ENCODE measurements at regions not wholly inside any gene's neighbourhood (a gene's known extent, or its start where the extent isn't known, plus 50 kb on each side); places are given as distances from the start of the nearest gene placed in this dataset.

DNA sequence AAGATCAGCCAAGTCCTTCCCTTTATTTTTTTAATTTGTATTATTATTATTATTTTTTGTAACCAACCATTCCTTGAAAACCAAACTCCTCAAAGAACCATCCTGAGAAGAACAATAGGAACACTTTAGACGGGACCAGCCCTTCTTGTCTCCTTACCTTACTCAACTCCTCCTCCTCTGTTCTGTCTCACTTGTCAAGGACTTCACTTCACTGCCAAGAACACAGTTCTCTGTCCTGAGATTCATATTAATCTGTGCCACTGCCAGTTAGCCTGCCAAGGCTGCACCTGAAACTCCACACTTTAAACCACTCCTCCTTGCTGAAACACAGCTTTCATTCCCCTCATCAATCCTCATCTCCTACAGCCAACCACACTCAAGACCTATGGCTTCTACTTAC is 73.8 kb upstream of the ATP1A1 start:
- no peak for DNase-seq

DNA sequence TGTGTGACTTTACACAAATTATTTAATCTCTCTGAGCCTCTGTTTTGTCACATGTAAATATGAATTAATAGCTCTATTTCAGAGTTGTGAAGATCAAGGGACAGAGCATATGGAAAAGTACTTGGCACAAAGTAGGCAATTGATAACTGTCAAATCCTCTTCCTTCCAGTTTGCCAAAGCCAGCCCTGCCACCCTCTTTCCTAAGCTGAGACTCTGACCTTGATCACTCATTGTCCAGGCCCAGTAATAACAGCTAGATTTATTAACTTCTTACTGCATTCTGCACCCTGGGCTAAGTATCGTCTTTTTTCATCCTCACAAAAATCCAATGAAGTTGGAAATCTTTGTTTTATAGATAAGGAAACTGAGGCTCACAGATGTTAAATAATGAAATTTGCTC is 70.8 kb upstream of the ATP1A1 start:
- DNase-seq = no peak

DNA sequence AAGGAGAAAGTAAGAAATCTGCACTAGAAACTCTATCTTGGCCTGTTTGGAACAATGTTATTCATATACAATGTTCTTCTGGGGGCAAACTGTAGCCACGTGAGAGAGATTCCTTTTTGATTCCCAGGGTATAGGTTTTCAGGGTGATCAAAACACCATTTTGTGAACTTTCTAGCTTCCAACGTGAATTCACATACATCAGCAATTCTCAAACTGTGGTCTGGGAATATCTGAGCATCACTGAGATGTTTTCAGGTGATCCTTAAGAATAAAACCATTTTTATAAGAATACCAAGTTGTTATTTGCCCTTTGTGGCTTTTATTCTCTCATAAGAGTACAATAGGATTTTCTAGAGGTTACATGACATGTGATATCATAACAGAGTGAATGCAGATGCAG is 66.9 kb upstream of the ATP1A1 start:
- no peak for DNase-seq

DNA sequence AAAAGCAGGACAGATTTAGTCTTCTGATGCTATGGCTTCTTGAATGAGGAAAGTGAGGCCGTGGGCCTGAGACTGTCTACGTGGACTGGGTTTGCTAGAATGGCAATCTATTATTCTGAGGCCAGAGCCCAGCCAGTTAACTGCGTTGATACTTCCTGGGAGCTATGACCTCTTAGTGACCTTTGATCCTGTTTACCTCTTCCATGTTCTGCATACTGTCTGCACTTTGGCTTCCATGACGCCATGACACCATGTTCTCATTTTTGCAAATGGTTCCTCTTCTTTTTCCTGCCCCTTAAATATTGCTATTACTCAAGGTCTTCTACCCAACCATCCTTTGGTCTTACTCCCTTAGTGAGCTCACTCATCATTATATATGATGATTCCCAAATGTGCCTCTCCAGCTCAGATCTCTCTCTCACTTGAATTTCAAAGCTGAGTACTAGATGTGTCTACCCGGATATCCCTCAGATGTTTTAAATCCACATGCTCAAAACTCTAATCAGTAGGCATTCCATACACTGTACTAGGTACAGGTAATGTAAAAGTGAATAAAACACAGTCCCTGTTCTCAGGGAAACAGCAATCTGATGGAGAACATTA is 66.1 kb upstream of the ATP1A1 start:
- no peak for DNase-seq

DNA sequence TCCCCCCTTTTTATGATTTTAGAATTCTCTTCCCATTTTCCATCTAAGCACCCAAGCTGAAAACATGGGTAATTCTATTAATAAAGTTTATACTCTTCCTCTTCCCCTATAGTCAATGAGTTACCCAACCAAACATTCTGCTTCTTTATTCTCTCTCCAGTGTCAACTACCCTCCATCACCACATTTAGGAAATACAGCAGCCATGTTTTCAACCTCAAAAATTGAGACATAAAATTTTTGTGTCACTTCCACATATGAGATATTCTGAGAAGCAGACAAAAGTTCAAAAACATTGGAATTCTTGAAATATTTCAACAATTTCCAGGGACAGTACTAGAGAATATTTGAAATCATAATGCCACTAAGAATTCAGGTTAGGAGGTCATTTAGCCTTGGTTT is 64.8 kb upstream of the ATP1A1 start:
- DNase-seq = no peak

DNA sequence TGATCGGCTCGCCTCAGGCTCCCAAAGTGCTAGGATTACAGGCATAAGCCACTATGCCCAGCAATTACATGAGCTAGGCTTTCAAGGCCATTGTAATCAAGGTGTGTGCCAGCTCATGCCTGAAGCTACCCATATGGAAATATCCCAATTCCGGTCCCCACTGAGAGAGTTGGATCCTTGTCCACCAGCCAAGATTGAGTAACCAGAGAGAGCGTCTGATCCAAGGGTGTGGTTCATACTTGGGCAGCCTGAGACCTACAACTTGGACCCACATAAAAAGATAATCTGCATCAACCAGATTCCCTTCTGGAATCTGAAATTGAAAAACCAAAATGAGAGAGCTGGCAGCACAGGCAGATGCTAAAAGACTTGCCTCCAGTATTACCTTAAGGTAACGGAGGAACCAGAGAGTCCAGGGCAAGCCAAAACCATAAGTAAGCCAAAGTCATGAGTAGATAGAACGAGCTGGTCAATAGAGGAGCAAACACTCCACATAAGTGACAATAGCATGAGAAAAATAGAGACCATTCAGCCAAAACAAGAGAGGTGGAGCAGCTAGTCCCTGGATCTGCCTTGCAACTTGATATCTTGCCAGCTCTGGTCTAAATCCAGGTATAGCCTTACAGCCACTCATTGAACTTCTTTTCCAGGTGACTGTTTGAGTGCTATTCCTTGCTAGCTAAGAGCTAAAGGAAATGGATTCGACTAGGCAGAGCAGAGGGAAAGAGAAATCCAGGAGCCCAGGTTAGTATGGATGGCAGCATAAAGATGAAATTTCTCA is 63.8 kb upstream of the ATP1A1 start:
- no peak for DNase-seq

DNA sequence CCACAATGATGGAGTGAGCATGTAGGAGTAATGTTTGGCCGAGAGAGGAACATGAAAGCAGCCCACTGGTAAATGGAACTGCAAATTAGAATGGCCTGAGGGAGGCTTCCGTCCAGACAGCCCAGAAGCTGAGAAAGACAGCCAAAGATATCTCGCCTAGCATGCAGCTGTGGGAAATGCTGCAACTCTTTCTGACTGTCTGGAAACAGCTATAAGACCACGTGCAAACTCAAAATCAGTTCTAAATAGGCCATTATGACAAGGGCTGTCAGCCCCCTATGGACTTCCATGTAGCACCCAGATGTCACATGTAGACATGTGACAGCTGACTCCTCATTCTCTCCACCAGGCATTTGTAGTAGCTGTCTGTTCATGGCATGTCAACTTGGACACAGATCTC is 62.9 kb upstream of the ATP1A1 start:
- no peak for DNase-seq

DNA sequence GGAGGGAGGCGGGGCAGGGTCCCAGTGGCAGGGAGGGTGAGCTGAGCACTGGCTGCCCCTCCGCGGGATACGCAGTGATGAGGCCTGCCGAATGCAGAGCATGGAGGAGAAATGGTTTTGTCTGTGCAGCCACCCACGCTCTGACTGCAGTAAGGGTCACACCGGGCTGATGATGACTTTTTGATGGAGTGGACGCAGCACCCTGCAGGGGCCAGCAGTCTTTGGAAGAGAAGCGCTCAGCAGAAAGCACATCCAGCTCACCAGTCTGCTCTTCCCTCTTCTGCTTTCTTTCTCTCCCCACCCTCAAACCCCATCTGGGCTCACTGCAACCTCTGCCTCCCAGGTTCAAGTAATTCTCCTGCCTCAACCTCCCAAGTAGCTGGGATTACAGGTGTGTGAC is 61.9 kb upstream of the ATP1A1 start:
- no peak for DNase-seq

DNA sequence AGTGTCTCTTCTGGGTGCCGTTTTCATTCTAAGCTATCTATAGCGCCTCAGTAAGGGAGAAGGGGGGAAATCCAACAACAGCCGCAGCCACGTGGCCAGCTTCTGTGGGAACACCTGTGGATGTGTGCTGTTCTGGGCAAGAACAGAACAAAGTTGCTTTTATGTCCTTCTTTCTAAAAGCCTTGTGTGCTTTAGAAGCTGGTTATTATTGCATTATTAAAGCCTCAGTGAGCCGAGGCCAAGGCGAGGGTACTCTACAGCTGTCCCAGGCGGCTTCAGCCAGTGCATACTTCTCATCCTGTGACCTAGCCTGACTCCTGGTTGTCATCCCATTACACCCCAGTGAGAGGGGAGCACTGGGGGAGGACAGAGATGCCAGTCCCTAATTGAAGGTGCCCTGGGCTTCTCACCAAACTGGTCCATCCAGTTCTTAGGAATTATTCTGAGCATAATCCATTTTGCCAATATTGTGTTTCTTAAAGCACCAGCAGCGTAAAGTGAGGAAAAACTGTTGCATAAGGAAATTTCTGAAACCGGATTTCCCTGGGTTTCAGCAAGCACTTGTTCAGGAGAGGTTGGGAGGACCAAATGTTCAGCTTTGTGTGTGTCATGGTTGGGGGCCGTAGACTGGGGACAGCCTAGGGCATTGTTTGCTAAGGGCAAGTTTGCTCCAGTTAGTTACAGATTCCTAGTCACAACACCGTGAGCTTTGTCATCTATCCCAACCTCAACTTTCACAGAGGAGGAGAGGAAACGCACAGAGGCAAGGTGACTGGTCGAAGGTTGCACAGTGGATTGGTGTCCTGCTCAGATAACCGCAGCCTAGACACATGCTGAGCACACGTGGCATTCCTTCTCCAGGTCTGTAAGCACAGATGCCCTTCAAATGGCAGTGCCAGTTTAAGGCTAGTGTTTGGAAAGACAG is 61.0 kb upstream of the ATP1A1 start:
- DNase-seq = no peak

DNA sequence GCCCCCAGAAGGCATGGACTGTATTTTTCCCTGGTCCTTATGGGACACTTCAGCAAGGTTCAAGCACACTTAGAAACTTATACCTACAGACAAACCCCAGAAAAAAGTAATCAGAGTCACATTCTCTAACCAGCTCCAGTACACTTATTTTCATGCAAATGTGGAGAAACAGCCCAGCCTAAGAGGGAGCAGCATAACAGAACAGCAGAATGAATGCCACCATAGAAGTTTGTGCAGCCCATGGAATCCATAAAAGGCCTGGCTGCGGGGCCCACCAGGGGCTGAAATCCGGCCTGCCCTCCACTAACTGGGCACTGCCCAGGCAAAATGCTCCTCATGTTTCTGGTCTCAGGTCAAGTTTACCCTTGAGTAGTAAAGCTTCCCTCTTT is 60.4 kb upstream of the ATP1A1 start:
- no peak for DNase-seq

DNA sequence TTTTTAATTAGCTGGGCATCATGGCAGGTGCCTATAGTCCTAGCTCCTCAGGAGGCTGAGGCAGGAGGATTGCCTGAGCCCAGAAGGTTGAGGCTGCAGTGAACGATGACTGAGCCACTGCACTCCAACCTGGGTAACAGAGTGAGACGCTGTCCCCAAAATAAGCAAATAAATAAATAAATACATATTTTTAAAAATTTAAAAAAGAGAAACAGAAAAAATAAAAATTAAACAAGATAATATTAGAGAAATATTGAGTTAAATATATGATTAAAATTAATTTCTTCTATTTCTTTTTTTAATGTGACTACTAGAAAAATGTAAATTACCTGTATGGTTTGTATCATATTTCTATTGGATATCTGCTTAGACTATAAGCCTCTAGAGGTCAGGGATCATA is 59.3 kb upstream of the ATP1A1 start:
- DNase-seq = no peak

DNA sequence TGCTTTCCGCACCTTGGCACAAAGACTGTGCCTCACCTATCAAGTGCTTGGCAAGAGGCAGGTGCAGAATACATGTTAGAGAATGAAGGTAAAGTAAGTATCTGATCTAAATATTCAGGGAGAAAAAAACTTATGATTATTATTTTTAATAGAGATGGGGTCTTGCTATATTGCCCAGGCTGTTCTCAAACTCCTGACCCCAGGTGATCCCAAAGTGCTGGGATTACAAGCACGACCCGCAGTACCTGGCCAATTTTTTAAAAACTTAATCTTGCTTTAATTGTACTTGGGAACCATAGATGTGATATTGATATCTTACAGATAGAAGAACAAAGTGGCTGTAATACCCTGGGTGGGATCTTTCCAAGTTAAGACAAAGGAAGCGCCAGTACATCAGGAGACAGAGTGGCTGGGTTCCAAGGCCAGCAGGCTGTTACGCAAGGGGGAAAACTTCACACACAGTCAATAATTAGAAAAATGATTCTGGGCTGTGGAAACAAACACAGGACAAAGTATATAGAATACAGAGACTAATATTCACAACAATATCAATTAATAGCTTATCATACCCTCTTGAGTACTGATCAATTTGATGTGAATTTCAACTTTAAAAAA is 58.6 kb upstream of the ATP1A1 start:
- no peak for DNase-seq

DNA sequence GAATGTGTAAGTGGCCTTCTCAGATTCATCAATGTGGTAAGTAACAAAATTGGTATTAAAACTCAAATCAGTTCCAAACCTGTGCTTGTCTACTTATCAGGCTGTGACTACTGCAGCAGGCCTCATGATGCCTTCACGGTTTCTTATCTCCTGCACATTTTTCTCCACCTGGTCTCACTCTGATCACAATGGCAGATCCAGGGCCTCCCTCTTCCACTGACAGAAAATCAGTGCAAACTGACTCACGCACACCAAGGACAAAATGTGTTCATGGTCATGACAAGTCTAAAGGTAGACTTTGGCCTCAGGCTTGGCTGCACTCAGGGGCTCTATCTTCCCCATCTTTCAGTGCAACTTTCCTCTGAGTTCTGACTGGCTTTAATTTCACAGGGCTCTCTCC is 56.7 kb upstream of the ATP1A1 start:
- DNase-seq = no peak

DNA sequence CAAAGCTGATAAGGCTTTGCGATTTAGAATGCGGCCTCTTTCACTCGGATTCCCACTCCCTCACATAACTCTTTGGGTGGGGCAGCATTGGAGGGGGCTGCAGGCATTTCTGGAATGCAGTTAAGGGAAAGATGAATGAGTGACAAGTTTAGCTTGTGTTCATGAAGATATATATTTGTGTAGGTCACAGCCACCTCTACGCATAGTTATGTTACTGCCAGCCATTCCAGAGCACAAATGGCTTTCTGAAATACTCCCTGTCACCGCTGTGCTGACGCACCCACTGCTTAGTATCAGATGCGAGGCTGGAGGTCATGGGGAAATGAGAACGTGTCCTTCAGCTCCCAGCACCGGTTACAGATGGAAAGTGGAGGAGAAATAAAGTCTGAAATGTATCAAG is 54.1 kb upstream of the ATP1A1 start:
- DNase-seq = no peak

DNA sequence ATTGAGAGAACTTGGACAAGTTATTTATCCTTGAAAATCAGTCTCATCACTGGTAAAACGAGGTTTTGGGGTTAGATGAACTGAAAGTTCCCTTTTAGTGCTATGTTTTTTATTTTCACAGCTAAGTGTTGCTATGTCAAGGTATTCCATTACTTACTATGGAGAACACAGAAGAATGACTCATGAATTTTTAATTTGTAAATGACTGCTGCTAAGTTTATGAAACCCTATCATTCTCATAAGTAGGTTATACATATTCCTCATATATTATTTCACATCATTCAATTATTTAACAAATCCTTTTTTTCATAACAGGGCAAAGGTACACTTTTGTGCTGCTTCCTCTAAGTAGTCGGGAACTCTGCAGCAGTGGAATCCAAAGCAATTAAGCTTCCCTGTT is 52.2 kb upstream of the ATP1A1 start:
- no peak for DNase-seq

DNA sequence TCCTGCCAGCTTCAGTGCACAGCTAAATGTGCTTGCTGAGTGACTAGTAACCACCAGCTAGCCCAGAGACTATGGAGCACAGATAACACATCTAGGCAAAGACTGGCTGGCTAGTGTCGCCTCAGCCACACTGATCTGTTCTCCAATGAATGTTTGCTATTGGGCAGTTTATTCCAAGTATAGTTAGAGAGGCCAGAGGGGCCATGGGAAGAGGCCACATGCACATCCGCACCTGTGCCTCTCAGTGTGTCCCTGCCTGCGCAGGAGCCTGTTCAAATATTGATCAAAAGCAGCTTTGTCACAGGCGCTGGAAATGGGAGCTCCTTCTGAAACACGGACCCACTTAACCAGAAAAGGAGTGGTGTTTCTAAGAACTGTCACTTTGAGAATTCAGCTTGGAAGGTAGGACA is 51.3 kb upstream of the ATP1A1 start:
- DNase-seq = no peak

DNA sequence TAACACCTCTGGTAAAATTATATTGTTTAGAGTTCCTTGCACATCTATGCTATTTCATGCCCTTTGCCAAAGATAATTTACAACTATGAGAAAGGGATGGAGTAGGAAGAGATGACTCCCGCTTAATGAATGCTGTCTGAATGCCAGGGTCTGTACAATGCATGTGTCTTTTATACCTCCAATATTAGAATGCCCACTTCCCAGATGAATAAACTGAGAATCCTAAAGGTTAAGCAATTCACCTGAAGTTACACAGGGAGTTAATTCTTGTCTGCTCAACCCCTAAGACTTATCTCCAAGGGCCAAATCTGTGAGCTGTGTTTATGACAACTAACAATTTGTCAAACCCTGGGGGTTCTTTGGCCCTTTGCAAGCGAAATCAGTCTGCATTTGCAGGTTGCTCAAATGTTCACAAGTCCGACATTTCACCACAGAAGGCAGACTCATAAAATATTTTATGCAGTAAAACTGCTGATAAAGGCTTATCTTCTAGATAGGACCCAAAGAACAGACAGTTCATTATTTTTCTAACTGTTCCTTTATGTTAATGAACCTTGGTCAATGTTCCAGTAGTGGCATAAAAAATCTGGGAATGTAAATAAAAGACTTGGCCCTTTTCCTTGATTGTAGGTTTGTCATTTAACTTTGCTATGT is 50.2 kb upstream of the ATP1A1 start:
- DNase-seq = no peak

Data from activated CD4-positive, alpha-beta T cell treated with anti-CD3 and anti-CD28 coated beads, Interleukin-2, amount 50 U/mL, for 16 hours (primary cell).